Keratinocyte (primary cell): ENCODE measurements at regions not wholly inside any gene's neighbourhood (a gene's known extent, or its start where the extent isn't known, plus 50 kb on each side); places are given as distances from the start of the nearest gene placed in this dataset.

Experiments
- DNase-seq: peaks from one replicate; pipeline ENCODE4 v3.0.0-alpha.2; 2011; ENCODE audit warnings: low read depth, missing footprints, low spot score
- FAIRE-seq: peaks from 2 replicates; lab custom pipeline; 2011; peaks lifted over from hg19 to GRCh38; lab: Jason Lieb, UNC
- H2AFZ ChIP-seq: 2 replicates; pipeline ENCODE4 v1.6.0; 2012; ENCODE audit warnings: low read length, control low read depth, inconsistent platforms; ENCODE audit not compliant: control insufficient read depth
- H3K27ac ChIP-seq: 2 replicates; pipeline ENCODE4 v1.5.1; 2011; ENCODE audit warnings: low read length; ENCODE audit not compliant: control insufficient read depth, insufficient read depth
- H3K27me3 ChIP-seq: 3 replicates; pipeline ENCODE4 v1.6.0; 2011; ENCODE audit warnings: low read length; ENCODE audit not compliant: control insufficient read depth, insufficient read depth; ENCODE audit errors: extremely low read depth
- H3K36me3 ChIP-seq, 2 experiments: 2 replicates in 1 of 2; 3 replicates in 1 of 2; pipeline ENCODE4 v1.5.1; 2011; ENCODE audit warnings: low read length in 2 of 2, mild to moderate bottlenecking in 1 of 2; ENCODE audit not compliant: control insufficient read depth in 2 of 2, insufficient read depth in 2 of 2; ENCODE audit errors: extremely low read depth in 1 of 2
- H3K4me1 ChIP-seq: 3 replicates; pipeline ENCODE4 v1.5.1; 2011; ENCODE audit warnings: low read length; ENCODE audit not compliant: control insufficient read depth, insufficient read depth; ENCODE audit errors: extremely low read depth
- H3K4me2 ChIP-seq: 3 replicates; pipeline ENCODE4 v1.6.0; 2011; ENCODE audit warnings: low read depth, low read length; ENCODE audit not compliant: control insufficient read depth, insufficient read depth; ENCODE audit errors: extremely low read depth
- H3K4me3 ChIP-seq, 3 experiments: fragments of 200-600 bp in 1 of 3; sonication (generic) in 1 of 3; 2 replicates in 2 of 3; 3 replicates in 1 of 3; pipeline ENCODE4 v1.5.1; 2011 to 2016; ENCODE audit warnings: low read length in 3 of 3, mild to moderate bottlenecking in 3 of 3, control low read depth in 2 of 3, inconsistent platforms in 1 of 3, low read depth in 1 of 3, mixed read lengths in 1 of 3, mixed run types in 1 of 3, moderate library complexity in 1 of 3; ENCODE audit not compliant: control insufficient read depth in 2 of 3, insufficient read depth in 2 of 3; ENCODE audit errors: extremely low read depth in 1 of 3
- H3K79me2 ChIP-seq: 2 replicates; pipeline ENCODE4 v1.6.0; 2012; ENCODE audit warnings: low read length; ENCODE audit not compliant: control insufficient read depth, insufficient read depth
- H3K9ac ChIP-seq: 3 replicates; pipeline ENCODE4 v1.6.0; 2011; ENCODE audit warnings: low read length; ENCODE audit not compliant: control insufficient read depth, insufficient read depth; ENCODE audit errors: extremely low read depth
- H3K9me1 ChIP-seq: 3 replicates; pipeline ENCODE4 v1.6.0; 2011; ENCODE audit warnings: low read length; ENCODE audit not compliant: control insufficient read depth, insufficient read depth; ENCODE audit errors: extremely low read depth
- H3K9me3 ChIP-seq: 2 replicates; pipeline ENCODE4 v1.5.1; 2012; ENCODE audit warnings: low read depth, low read length; ENCODE audit not compliant: control insufficient read depth
- H4K20me1 ChIP-seq: 3 replicates; pipeline ENCODE4 v1.6.0; 2011; ENCODE audit warnings: low read length; ENCODE audit not compliant: control insufficient read depth, insufficient read depth; ENCODE audit errors: extremely low read depth
- EZH2 ChIP-seq: IDR thresholded peaks from one replicate; pipeline ENCODE4 v1.6.1; 2012; ENCODE audit warnings: inconsistent platforms, mild to moderate bottlenecking, low read length, moderate library complexity
- dilution Hi-C: fragments of 300-500 bp; cut with MboI; formaldehyde crosslinking; loops from one replicate; pipeline ENCODE4 v1.7.0; 2020; ENCODE audit warnings: low sequenced_read_pairs; ENCODE audit not compliant: extremely low pct_ligation_motif_present
- TF ChIP-seq, protein P1 (sequence below), 3 experiments: IDR thresholded peaks in 1 of 3; conservative IDR thresholded peaks in 1 of 3; optimal IDR thresholded peaks in 1 of 3; 2 replicates in 2 of 3; 3 replicates in 1 of 3; pipeline versions ENCODE3 to v1.5.1; 2011; ENCODE audit warnings: low read length in 3 of 3, mild to moderate bottlenecking in 3 of 3, moderate library complexity in 2 of 3, control low read depth in 1 of 3, inconsistent platforms in 1 of 3; ENCODE audit not compliant: insufficient read depth in 2 of 3; ENCODE audit errors: extremely low read depth in 1 of 3

DNA sequence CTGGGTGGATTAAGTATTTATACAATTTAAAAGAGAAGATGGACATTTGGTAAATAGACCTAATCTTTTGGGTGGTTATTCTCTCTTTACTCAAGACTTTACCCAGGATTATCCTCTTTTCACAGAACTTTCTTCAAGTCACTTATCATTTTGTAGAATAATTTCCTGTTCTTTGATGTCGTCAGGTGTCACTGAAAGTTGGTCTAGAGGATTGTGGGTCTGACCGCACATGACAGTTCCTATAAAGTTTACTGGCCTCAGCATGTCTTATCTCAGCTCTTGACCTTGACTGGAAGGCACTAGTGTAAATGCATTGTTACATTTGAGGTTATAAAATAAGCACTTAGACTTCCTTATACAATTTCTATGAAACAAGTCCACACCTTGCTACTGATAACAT lies 139.9 kb upstream of the SLC4A4 start:
- Histone ChIP-seq H3K36me3 (no peaks in the 10 kb centered on the region), H3K4me1 (no peaks in the 10 kb centered on the region), H3K9me3 (no peaks in the 10 kb centered on the region), H3K4me3 (no peak overlapping the region), H3K9ac (no peak overlapping the region), H4K20me1 (no peaks in the 10 kb centered on the region), H2AFZ (no peak overlapping the region), H3K4me2 (no peak overlapping the region), H3K9me1 (no peaks in the 10 kb centered on the region), H3K79me2 (no peaks in the 10 kb centered on the region), H3K27ac (no peak overlapping the region), H3K27me3 (no peaks in the 10 kb centered on the region)
- dilution Hi-C loops: no loop called here
- DNase-seq: no peak
- FAIRE-seq: no peak
- TF ChIP-seq EZH2: no peak
- TF ChIP-seq, protein P1, sequence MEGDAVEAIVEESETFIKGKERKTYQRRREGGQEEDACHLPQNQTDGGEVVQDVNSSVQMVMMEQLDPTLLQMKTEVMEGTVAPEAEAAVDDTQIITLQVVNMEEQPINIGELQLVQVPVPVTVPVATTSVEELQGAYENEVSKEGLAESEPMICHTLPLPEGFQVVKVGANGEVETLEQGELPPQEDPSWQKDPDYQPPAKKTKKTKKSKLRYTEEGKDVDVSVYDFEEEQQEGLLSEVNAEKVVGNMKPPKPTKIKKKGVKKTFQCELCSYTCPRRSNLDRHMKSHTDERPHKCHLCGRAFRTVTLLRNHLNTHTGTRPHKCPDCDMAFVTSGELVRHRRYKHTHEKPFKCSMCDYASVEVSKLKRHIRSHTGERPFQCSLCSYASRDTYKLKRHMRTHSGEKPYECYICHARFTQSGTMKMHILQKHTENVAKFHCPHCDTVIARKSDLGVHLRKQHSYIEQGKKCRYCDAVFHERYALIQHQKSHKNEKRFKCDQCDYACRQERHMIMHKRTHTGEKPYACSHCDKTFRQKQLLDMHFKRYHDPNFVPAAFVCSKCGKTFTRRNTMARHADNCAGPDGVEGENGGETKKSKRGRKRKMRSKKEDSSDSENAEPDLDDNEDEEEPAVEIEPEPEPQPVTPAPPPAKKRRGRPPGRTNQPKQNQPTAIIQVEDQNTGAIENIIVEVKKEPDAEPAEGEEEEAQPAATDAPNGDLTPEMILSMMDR (optimal IDR thresholded peaks at IDR 0.05 in 1 of 3, IDR thresholded peaks at IDR 0.05 in 1 of 3, conservative IDR thresholded peaks at IDR 0.05 in 1 of 3; ENCODE audit: extremely low read depth in 1 of 3, insufficient read depth in 2 of 3, low read length in 3 of 3): no peak

DNA sequence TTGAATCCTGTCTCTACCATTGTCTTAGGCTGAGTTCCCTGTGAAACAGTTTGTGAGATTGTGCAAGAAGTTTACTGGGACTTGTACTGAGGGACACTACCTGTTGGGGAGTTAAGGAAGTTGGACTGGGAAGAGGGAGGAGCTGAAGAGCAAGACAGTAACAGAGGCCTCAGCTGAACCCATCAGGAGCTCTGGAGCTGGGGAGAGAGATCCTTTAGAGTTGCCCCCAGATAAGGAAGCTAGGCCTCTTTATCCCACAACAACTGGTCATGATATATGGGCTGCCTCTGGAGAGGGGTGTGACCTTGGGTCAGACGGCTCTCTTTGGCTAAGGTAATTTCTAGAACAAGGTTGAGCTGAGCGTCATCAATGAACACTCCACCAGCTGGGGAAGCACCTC lies 137.8 kb upstream of the SLC4A4 start:
- H3K9me1 ChIP-seq: no peaks in the 10 kb centered on the region
- no peak overlapping the region for H2AFZ ChIP-seq
- dilution Hi-C loops: no loop called here
- TF ChIP-seq EZH2: no peak
- TF ChIP-seq, protein P1 (optimal IDR thresholded peaks at IDR 0.05 in 1 of 3, IDR thresholded peaks at IDR 0.05 in 1 of 3, conservative IDR thresholded peaks at IDR 0.05 in 1 of 3; ENCODE audit: extremely low read depth in 1 of 3, insufficient read depth in 2 of 3, low read length in 3 of 3): no peak
- no peaks in the 10 kb centered on the region for H3K4me1 ChIP-seq
- no peaks in the 10 kb centered on the region for H3K36me3 ChIP-seq
- H3K4me3 ChIP-seq: no peak overlapping the region
- FAIRE-seq (no peak), DNase-seq (no peak)
- no peaks in the 10 kb centered on the region for H4K20me1 ChIP-seq
- no peak overlapping the region for H3K4me2 ChIP-seq
- no peak overlapping the region for H3K27ac ChIP-seq
- no peaks in the 10 kb centered on the region for H3K9me3 ChIP-seq
- no peak overlapping the region for H3K9ac ChIP-seq
- H3K27me3 ChIP-seq: no peaks in the 10 kb centered on the region
- no peaks in the 10 kb centered on the region for H3K79me2 ChIP-seq
